ENCODE measurements at regions not wholly inside any gene's neighbourhood (a gene's known extent, or its start where the extent isn't known, plus 50 kb on each side); places are given as distances from the start of the nearest gene placed in this dataset.

DNA sequence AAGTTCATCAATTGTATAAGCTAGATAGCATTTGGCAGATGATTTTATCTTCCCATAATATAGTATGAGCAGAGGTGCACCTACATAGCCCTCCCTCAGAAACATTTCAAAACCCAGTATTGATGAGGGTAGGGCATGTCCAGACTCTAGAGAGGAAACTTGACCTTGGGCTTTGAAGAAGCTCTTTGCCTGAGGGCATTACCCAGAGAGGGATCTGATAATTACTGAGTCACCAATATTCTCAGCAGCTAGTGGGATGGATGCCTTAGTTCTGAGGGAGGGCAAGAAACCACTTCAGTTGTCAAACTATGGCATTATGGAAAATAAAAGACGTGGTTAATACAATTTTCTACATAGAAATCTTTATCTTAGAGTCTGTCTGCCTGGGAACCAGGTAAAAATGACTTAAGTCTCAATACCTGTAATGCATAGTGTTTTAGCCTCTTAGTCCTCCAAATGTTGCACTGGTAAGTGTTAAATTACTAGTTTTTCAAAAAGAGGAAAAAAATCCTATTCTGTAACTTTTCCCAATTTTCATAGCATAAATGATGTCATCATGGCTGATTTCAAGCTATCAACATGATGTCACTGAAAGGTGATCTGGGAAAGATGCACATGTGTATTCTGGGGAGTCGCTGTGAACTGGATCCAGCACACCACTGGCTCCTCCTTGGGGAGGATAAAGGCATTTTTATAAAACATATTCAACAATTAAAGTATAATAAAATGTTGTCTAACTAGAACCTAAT is 809.0 kb downstream of the KCTD16 start:
- DNase-seq (ENCODE audit: low read depth): no peak

DNA sequence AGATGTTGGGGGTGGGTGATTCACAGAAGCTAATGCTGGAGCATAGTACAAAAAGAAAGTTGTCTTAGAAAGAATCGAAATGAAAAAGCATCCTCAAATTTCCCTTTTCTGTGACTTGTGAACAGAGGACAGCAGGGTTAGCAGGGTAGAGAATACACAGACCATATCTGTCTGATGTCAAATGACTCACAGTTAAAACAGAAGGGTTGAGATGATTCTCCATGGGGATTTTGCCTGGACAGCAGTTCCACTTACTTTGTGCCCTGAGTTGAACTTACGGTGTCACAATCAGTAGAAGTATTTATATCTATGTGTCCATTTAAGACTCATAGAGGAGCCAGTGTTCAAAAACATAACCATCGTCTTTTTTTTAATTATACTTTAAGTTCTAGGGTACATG is 801.6 kb downstream of the KCTD16 start:
- DNase-seq (ENCODE audit: low read depth): no peak

DNA sequence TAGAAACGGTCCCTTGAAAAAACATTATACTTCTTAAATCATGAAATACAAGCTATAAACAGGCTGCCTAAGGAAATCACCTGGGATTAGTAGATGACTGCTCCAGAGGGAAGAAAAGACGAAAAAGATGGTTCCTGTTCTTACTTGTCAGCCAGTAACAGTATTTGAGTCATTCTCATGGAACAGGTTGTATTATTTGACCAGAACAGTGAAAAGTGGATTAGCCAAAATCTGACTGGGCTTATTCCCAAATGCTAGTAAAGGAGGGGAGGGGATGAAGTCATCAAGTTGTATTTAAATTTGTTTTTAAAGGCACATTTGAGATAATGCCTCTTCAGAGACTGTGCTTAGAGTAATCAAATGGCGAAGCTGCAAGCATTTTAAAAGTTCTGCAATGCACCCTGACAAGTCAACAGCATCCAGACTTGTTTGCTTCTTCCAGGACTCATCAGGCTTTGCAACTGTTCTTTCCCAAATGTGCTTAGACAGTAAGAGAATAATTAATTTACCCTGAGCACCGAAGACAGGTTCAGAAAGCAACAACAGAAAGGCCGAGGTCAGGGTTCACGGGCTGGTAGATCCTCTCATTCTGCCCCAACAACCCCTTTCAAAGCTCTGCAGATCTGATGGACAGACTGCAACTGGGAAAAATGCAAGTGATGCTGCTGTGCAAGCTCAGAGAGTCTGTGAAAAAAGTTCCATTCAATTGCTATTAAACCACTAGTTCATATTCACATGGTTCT is 800.6 kb downstream of the KCTD16 start:
- DNase-seq (ENCODE audit: low read depth): no peak

DNA sequence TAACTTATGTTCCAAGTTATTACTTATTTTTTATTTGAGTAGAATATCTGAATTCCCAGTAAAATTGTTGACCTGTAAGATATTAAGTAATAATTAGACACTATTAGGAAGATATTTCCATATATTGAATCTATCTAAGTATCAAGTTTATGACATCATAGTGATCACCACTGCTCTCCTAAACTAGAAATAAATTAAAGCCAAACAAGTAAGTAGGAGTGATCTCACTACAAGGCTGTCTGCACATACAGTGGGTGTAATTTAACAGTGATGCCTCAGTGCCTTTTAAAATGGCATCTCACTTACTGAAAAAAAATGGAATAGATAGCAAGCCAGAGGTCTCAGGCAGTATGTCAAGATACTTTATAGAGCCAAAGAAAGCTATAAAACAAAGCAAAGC is 789.6 kb downstream of the KCTD16 start:
- no peak for DNase-seq (ENCODE audit: low read depth)

DNA sequence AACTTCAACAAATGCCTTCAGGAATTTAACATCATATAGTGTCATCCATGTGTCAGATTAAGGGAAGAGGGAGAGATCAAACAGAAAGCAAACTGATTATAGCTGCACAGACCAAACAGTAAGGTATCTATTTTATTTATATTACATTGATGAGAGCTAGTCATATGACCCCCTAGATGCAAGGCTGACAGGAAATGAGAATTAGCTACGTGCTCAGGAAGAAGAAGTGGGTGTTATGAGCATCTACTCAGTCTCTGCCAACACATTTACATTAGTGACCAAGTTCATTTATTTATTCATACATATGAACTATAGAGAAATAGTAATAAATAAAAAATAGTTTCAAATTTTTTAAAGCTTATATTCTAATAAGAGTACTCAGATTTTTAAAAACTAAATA is 787.3 kb downstream of the KCTD16 start:
- DNase-seq (ENCODE audit: low read depth): no peak

DNA sequence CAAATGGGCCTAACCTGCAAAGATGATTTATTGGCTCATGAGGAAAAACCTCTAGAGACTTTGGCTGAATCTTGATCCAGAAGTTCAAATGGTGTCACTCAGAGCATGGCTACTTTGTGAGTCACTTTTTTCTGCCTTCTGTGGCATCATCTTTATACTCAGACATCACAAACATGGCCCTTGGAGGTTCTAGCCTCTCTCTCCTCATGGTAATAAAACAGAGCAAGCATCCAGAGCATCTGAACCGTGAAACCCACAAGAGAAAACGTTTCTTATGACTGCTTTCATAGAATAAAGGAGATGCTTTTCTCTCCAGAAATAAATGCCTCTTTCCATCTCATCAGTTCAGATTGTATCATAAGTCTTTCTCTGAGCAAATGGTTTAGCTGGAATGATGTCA is 780.3 kb downstream of the KCTD16 start:
- DNase-seq (ENCODE audit: low read depth): no peak

DNA sequence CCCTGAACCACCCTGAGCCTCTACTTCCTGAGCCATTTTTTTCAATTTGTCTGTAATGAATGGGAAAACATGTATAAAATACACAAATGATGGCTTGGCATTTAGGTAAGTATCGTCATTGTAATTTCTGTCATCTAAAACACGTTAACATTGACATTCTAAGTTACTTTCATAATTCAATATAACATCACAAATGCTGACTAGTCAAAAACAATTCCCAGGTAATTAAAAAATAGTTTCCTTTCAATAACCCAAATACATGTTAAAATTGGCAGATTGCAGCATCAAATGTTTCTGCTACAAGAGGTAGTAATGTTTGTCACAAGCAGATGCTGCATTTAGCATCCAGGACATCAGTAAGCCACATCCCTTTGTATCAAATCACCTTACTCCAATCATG is 776.4 kb downstream of the KCTD16 start:
- no peak for DNase-seq (ENCODE audit: low read depth)

DNA sequence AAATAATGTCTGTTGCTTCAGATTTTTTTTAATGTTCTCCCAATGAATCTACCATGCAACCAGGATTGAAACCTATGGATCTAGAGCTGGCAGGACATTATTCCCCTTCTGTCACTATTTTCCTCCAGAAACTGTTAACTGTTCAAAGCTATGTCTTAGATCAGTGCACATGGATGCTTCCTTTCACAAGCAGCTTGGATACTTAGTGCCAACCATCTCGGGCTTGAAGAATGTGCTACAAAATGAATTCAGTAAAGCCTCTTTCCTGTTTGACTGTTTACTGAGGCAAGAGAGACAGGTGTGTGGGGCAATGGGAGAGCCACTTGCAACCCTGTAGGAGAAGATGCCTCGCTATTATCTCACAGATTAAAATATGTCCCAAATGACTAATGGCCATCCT is 774.8 kb downstream of the KCTD16 start:
- DNase-seq (ENCODE audit: low read depth): no peak

DNA sequence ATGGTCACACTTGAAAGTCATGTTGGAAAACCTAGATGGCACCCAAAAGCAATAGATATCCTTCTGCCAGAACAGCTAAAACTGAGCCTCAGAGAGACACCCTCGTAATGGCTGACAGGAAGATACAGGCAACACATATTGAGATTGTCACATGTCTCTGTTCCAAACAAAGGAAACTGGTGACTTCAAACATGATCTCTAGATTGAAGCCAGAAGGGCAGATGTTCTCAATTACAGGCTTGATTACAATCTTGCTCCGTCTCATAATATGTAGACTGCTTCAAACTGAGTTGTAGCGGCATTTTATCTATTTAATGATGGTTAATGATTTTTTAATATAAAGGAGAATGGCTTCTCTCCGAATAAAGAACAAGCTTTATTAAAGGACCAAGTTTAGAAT is 774.3 kb downstream of the KCTD16 start:
- DNase-seq (ENCODE audit: low read depth): no peak

DNA sequence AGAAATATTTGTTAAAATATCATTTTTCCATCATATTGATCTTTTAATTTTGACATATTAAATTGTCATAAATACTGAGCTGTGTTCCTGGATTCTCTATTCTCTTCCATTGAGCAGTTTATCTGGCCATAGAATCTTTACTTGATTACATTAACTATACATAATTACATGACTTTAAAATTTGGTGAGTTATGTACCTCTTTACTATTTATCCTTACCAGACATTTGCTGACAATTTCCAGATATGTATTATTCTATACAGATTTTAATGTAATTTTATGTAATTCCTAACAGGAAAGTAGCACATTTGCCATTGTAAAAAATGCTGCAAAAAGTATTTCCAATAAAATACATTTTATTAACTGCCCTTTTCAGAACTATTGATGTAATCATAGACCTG is 770.3 kb downstream of the KCTD16 start:
- no peak for DNase-seq (ENCODE audit: low read depth)

DNA sequence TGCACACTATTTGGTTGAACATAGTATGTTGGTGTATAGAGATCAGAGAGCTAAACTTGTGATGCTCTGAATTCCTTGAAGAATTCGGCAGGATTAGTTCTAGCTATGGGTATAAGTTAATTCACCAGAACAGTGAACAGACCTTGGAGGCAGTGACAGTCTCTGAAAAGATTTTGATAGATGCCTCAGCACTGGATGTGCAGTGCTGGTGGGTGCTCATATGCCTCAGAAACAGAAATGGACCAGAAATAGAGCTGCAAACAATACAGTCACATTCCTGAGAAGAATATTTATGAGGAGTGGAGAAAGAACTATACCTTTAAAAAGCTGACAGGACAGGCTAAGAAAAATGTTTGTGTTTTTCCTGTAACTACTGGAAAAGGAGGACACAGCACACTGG is 747.7 kb downstream of the KCTD16 start:
- no peak for DNase-seq (ENCODE audit: low read depth)

DNA sequence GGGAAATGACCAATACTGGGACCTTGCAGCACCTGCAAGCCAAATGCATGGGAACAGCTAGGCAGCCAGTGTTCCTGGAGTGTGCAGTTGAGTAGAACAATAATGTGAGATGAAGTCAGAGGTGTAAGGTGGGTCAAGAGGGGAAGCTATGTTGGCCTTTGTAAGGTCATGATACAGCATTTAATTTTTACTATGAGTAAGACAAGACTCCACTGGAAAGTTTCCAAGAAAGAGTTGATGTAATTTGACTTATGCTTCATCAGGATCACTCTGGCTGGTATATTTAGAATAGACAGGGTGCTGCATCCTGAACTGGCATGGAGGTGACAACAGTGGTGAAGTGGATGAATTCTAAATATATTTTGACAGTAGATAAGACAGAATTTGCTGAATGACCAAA is 744.8 kb downstream of the KCTD16 start:
- DNase-seq (ENCODE audit: low read depth): no peak

DNA sequence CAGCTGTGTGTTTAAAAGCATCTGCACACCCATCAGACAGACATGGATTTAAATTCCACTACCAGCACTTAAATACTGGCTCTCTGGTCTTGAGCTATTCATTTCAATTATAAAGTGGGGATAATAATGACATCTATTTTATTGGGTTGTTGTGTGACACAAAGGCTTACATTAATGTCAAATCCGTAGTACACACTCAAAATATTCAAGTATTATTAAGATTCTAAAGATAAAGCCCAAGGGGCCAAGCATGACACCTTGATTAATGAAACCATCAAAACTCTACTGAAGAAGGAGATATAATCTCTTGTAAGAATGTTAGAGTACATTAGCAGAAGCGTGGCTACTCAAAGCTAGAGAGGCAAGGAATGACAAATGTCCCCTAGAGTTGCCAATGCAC is 743.0 kb downstream of the KCTD16 start:
- no peak for DNase-seq (ENCODE audit: low read depth)

DNA sequence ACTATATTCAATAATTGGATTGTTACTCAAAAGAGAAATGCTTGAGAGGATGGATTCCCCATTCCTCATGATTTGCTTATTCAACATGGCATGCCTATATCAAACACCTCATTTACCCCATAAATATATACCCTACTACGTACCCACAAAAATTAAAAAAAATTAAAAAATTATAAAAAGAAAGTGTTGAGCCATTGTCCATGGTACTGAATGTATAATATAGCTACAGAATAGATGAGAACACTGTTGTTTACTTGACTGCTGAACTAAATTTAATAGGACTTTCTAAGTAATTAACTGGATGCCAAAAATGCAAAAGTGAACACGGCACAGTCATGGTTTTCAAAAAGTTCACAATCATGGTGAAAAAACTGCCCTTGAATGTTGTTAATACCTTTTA is 725.8 kb downstream of the KCTD16 start:
- DNase-seq (ENCODE audit: low read depth): no peak

DNA sequence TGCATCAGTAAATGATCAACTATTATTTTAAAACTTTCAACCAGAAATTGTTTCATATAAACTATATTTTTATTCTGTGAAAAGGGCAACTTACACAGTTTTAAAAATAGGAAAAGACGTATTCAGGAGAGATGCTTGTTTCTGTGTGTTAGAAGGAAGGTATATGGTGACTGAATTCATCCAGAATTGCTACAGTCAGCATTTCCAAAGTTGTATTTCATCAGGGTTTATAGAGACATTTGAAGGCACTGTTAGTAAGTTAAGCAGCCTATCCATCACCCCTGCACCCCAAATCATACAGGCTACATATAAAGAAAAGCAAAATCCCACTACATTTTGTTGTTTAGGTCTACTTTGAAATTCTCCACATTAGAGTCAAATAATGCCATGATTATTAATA is 716.0 kb downstream of the KCTD16 start:
- DNase-seq (ENCODE audit: low read depth): no peak

DNA sequence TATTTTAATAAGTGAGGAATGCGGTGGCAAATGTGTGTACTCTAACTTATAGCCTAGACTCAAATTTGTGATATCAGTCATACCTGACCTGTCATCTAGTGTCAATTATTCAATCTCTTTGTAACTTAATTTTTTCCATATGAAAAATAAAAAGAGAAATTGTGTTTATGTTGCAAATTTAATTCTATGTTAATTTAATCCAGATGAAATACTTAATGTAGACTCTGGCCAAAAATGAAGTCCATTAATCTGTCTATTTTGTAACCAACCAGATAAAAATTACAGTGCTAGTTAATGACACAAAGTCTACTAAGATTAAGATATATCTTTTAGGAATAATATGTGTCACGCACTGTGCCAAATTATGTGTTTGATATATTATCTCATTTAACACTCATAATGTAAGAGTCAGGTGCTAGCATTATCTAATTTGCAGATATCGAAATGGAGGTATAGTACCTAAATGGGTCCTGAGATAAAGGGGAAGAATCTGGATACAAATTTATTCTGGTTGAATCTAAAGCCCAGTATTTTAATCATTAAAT is 712.1 kb downstream of the KCTD16 start:
- DNase-seq (ENCODE audit: low read depth): no peak

DNA sequence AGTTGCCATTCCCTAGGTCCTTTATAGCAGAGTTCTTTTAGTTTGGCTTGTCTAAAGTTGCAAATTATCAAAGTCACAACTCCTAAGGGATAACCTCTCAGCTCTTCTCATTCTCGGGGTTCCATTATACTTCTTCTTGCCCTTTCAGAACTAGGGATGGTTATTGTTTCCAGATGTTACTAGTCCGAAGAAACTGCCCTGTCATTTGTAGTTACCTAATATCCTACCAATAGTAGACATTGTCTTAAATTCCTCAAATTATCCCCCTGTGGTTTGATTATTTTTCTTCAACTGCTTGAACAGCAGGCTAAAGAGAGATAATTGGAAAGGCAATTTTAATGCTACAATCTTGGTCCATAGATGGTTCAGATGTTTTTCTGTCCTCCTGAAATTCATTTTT is 709.8 kb downstream of the KCTD16 start:
- no peak for DNase-seq (ENCODE audit: low read depth)

DNA sequence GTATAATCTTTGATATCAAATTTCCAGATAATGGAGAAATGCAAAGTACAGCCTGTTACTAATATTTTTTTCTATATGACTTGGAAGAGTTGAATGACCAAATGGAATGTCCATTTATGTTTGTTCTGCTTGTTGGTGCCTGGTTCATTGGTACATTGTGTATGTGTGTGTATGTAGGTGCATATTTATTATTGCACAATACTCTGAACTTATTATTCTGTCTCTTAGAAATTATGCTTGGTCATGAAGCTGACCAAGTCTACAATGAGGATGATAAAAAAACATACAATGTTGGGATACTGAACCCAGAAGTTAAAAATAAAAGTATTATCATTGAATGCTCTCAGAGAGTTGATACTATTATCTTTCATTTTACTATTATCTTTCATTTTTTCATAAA is 706.3 kb downstream of the KCTD16 start:
- DNase-seq (ENCODE audit: low read depth): no peak

DNA sequence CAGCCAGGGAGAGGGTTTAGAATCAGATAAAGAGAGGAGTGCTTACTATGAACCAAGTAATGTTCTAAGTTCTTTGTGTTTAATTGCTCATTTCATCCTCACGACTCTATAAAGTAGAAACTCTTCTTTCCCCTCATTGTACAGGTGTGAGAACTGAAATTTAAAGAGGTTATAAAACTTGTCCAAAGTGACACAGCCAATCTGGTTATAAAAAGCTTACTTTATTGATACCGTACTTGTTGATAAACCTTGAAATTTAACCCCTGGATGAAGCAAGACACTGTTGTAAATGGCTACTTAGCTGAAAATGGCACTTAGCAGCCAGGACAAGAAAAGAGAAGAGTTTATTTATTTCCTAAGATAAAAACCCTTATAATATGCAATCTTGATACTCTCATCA is 702.4 kb downstream of the KCTD16 start:
- no peak for DNase-seq (ENCODE audit: low read depth)

DNA sequence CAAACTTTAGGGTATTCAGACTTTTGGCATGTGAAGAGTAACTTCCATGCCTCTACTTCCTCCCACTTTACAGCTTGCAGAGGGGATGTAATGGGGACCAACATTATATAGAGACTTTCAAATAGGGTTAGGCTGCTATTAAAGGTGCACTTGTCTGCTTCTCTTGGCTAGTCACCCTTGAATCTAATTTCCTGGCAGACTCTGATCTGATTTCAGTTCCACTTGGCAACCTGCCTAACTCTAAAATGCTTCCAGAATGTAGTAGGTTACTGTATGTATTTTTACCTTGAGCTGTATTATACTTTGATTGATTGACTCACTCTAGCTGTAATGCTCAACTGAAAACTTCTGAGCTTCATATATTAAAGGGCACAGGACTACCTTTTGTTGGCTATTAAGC is 693.4 kb downstream of the KCTD16 start:
- no peak for DNase-seq (ENCODE audit: low read depth)

DNA sequence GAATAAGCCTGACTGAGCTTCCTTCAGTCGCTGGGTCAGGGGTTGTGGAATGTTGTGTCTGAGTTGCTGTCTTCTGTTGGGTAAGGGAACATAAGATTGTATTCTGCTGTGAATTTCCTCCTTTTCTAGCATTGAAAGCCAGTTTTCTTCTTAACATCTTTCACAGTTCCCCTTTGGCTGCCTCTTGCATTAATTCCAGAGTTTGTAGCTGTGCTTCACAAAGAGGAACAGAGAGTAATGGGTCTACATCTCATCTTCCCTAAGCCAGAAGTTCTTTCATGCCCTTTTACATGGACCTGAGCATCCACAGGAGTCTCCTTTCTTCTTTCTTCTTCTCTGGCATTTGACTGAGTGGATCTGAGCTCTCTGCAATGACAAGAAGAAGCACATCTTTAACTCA is 686.8 kb downstream of the KCTD16 start:
- no peak for DNase-seq (ENCODE audit: low read depth)

DNA sequence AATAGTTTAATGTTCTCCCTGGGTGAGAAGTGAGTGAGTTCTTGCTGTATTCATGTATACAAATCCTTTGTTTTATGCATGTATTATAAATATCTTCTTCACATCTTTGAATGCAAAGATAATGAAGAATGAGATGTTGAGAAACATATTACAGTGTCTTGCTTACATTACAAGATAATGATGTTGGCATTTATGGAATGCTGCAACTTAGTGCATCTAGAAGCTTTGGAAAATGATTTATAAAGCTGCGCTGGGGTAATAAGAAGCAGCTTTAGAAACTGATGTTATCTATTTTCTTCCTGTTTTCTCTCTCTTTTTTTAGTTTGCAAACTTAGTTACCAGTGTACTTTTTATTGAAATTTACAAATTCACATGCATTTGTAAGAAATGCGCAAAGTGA is 673.4 kb downstream of the KCTD16 start:
- DNase-seq (ENCODE audit: low read depth): no peak

DNA sequence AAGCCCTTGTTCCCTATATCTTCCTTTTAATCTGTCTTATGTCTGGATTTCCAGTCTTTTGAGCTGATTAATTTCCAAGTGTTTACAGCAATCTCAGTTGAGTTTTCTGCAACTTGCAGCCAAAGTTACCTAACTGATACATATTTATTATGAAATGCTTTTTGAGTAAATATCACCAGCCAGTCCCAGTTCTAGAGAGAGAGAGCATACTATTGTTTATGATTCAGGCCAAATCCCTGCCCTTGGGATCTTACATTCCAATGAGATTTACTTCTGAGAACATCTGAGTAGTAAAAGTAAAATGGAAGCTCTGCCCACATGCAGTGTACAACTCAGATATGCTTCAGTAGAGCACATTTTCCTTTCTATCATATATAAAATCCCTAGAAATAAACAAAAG is 661.7 kb downstream of the KCTD16 start:
- no peak for DNase-seq (ENCODE audit: low read depth)

DNA sequence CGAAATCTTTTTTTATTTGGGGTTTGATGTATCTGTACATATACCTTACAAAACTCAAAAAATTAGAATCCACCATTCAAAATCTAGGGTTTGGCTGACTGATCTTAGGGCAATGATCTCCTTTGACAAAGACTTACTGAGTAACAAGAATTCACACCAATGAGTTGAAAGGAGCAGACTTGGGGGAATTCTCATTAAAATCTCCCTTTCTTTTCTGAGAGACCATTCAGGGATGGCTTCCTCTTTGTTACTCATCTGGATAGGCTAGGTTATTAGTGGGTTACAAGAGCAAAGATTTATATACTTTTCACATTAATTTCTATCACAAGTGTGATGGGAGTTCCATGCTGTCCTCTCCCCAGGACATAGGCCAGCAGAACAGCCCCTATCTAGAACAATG is 661.0 kb downstream of the KCTD16 start:
- DNase-seq (ENCODE audit: low read depth): no peak
